ENCODE measurements at regions not wholly inside any gene's neighbourhood (a gene's known extent, or its start where the extent isn't known, plus 50 kb on each side); places are given as distances from the start of the nearest gene placed in this dataset.

GRCh38 chr5:90231688-90232087, 177.9 kb downstream of the CETN3 start:
- TF ChIP-seq, protein P1, sequence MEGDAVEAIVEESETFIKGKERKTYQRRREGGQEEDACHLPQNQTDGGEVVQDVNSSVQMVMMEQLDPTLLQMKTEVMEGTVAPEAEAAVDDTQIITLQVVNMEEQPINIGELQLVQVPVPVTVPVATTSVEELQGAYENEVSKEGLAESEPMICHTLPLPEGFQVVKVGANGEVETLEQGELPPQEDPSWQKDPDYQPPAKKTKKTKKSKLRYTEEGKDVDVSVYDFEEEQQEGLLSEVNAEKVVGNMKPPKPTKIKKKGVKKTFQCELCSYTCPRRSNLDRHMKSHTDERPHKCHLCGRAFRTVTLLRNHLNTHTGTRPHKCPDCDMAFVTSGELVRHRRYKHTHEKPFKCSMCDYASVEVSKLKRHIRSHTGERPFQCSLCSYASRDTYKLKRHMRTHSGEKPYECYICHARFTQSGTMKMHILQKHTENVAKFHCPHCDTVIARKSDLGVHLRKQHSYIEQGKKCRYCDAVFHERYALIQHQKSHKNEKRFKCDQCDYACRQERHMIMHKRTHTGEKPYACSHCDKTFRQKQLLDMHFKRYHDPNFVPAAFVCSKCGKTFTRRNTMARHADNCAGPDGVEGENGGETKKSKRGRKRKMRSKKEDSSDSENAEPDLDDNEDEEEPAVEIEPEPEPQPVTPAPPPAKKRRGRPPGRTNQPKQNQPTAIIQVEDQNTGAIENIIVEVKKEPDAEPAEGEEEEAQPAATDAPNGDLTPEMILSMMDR (IDR thresholded peaks at IDR 0.05), result no peak
- TF ChIP-seq POLR2A (IDR thresholded peaks at IDR 0.05), result no peak
